GM18907 (cell line): ENCODE measurements at regions not wholly inside any gene's neighbourhood (a gene's known extent, or its start where the extent isn't known, plus 50 kb on each side); places are given as distances from the start of the nearest gene placed in this dataset.

Experiments
- ATAC-seq: cut with Tn5 transposase; IDR thresholded peaks from one replicate; pipeline ENCODE4 v1.9.1; 2021; ENCODE audit warnings: mild to moderate bottlenecking, moderate library complexity; ENCODE audit not compliant: unreplicated experiment

GRCh38 chr11:15859411-15859810, 496.9 kb downstream of the SOX6 start:
- ATAC-seq = no peak

GRCh38 chr11:15861256-15861655, 495.1 kb downstream of the SOX6 start:
- no peak for ATAC-seq

- no peak for ATAC-seq
These were observed 492.9 kb downstream of the SOX6 start for GRCh38 chr11:15863411-15863810.

GRCh38 chr11:15864026-15864805, 492.1 kb downstream of the SOX6 start:
- ATAC-seq = no peak

- no peak for ATAC-seq
These were observed 490.9 kb downstream of the SOX6 start for GRCh38 chr11:15865212-15865987.

GRCh38 chr11:15867871-15868270, 488.5 kb downstream of the SOX6 start:
- ATAC-seq = no peak

- ATAC-seq = no peak
These were observed 485.4 kb downstream of the SOX6 start for GRCh38 chr11:15870911-15871310.

GRCh38 chr11:15871904-15872626, 484.3 kb downstream of the SOX6 start:
- ATAC-seq = no peak

GRCh38 chr11:15873501-15873900, 482.8 kb downstream of the SOX6 start:
- no peak for ATAC-seq

GRCh38 chr11:15874704-15875103, 481.6 kb downstream of the SOX6 start:
- no peak for ATAC-seq

- no peak for ATAC-seq
These were observed 481.0 kb downstream of the SOX6 start for GRCh38 chr11:15875393-15875792.

- ATAC-seq = no peak
These were observed 480.4 kb downstream of the SOX6 start for GRCh38 chr11:15875943-15876342.

- no peak for ATAC-seq
These were observed 477.6 kb downstream of the SOX6 start for GRCh38 chr11:15878756-15879155.

GRCh38 chr11:15880291-15880690, 476.1 kb downstream of the SOX6 start:
- no peak for ATAC-seq

- ATAC-seq = no peak
These were observed 473.4 kb downstream of the SOX6 start for GRCh38 chr11:15882876-15883454.

- ATAC-seq = no peak
These were observed 472.9 kb downstream of the SOX6 start for GRCh38 chr11:15883455-15883920.

GRCh38 chr11:15884141-15884540, 472.2 kb downstream of the SOX6 start:
- ATAC-seq = no peak

GRCh38 chr11:15884777-15885540, 471.4 kb downstream of the SOX6 start:
- ATAC-seq = no peak

GRCh38 chr11:15885854-15886253, 470.5 kb downstream of the SOX6 start:
- ATAC-seq = no peak

GRCh38 chr11:15886299-15886698, 470.0 kb downstream of the SOX6 start:
- no peak for ATAC-seq
